ENCODE measurements at regions not wholly inside any gene's neighbourhood (a gene's known extent, or its start where the extent isn't known, plus 50 kb on each side); places are given as distances from the start of the nearest gene placed in this dataset.
"Not testable (repeated sequence)": the region's sequence is repeated elsewhere in the genome, so short reads cannot be mapped to it uniquely, and the experiment has no call there.

- peaks cover 3 to 5% of the 10 kb centered on the region in 2 donors for H3K27me3 Mint-ChIP-seq
- no peaks in the 10 kb centered on the region for H3K9me3 Mint-ChIP-seq
- no peaks in the 10 kb centered on the region for H3K36me3 Mint-ChIP-seq
- no peak overlapping the region for H3K27ac Mint-ChIP-seq
- no peak overlapping the region for H3K4me3 Mint-ChIP-seq
- peaks cover 7 to 8% of the 10 kb centered on the region in 2 donors for H3K4me1 Mint-ChIP-seq (ENCODE audit: low read depth in 2 of 2)
- peak; percentile 71 to 80 for ATAC-seq
- no peak for DNase-seq (ENCODE audit: low spot score)
Observed at GRCh38 chr14:99995700-99996356, 69.4 kb upstream of the EVL start.

GRCh38 chr14:99996951-99997571, 68.2 kb upstream of the EVL start:
- H3K27ac Mint-ChIP-seq: no peak overlapping the region
- DNase-seq (ENCODE audit: low spot score): no peak

GRCh38 chr14:100000398-100000797, 64.8 kb upstream of the EVL start:
- not testable (repeated sequence) for ATAC-seq

More at GRCh38 chr14:99996951-99997571, 68.2 kb upstream of the EVL start:
- H3K36me3 Mint-ChIP-seq: no peaks in the 10 kb centered on the region
- H3K9me3 Mint-ChIP-seq: no peaks in the 10 kb centered on the region
- H3K4me3 Mint-ChIP-seq: no peak overlapping the region
- H3K4me1 Mint-ChIP-seq (ENCODE audit: low read depth in 2 of 2): peaks cover 7 to 8% of the 10 kb centered on the region in 2 donors
- H3K27me3 Mint-ChIP-seq: peaks cover 3 to 5% of the 10 kb centered on the region in 2 donors
- ATAC-seq: no peak

GRCh38 chr14:100004392-100004791, 60.8 kb upstream of the EVL start:
- no peaks in the 10 kb centered on the region for H3K9me3 Mint-ChIP-seq
- DNase-seq (ENCODE audit: low spot score): no peak
- H3K36me3 Mint-ChIP-seq: no peaks in the 10 kb centered on the region
- ATAC-seq: no peak
- peaks cover 0 to 4% of the 10 kb centered on the region in 2 donors for H3K4me1 Mint-ChIP-seq (ENCODE audit: low read depth in 2 of 2)
- no peak overlapping the region for H3K4me3 Mint-ChIP-seq
- H3K27ac Mint-ChIP-seq: no peak overlapping the region
- H3K27me3 Mint-ChIP-seq: peaks cover 0 to 2% of the 10 kb centered on the region in 2 donors

More at GRCh38 chr14:100000398-100000797, 64.8 kb upstream of the EVL start:
- H3K27me3 Mint-ChIP-seq; H3K9me3 Mint-ChIP-seq; DNase-seq (ENCODE audit: low spot score); H3K36me3 Mint-ChIP-seq; H3K4me3 Mint-ChIP-seq; H3K4me1 Mint-ChIP-seq (ENCODE audit: low read depth in 2 of 2); H3K27ac Mint-ChIP-seq: not testable (repeated sequence)

- Mint-ChIP-seq H3K9me3 (no peaks in the 10 kb centered on the region), H3K36me3 (no peaks in the 10 kb centered on the region), H3K4me3 (no peak overlapping the region), H3K4me1 (ENCODE audit: low read depth in 2 of 2) (peaks cover 4% of the 10 kb centered on the region in 2 donors), H3K27me3 (peaks cover 0 to 2% of the 10 kb centered on the region in 2 donors), H3K27ac (no peak overlapping the region)
- ATAC-seq (no peak), DNase-seq (ENCODE audit: low spot score) (no peak)
Observed at GRCh38 chr14:100007254-100007653, 58.0 kb upstream of the EVL start.

GRCh38 chr14:100009802-100010201, 55.4 kb upstream of the EVL start:
- peak overlapping the region in 1 of 2 donors; percentile 51 for H3K27ac Mint-ChIP-seq
- not testable (repeated sequence) for H3K4me1 Mint-ChIP-seq (ENCODE audit: low read depth in 2 of 2); DNase-seq (ENCODE audit: low spot score); H3K4me3 Mint-ChIP-seq; ATAC-seq; H3K36me3 Mint-ChIP-seq; H3K27me3 Mint-ChIP-seq; H3K9me3 Mint-ChIP-seq

GRCh38 chr14:100010679-100011078, 54.5 kb upstream of the EVL start:
- H3K4me1 Mint-ChIP-seq (ENCODE audit: low read depth in 2 of 2): peaks cover 4 to 9% of the 10 kb centered on the region in 2 donors
- ATAC-seq: no peak
- no peaks in the 10 kb centered on the region for H3K9me3 Mint-ChIP-seq
- no peak for DNase-seq (ENCODE audit: low spot score)
- no peaks in the 10 kb centered on the region for H3K36me3 Mint-ChIP-seq
- H3K27me3 Mint-ChIP-seq: peaks cover 0 to 2% of the 10 kb centered on the region in 2 donors
- no peak overlapping the region for H3K27ac Mint-ChIP-seq
- no peak overlapping the region for H3K4me3 Mint-ChIP-seq

- Mint-ChIP-seq H3K4me3 (no peak overlapping the region), H3K36me3 (no peaks in the 10 kb centered on the region), H3K27me3 (peaks cover 0 to 2% of the 10 kb centered on the region in 2 donors), H3K4me1 (ENCODE audit: low read depth in 2 of 2) (peaks cover 4 to 9% of the 10 kb centered on the region in 2 donors), H3K27ac (no peak overlapping the region), H3K9me3 (no peaks in the 10 kb centered on the region)
- ATAC-seq (no peak), DNase-seq (ENCODE audit: low spot score) (no peak)
Observed at GRCh38 chr14:100011628-100012325, 53.4 kb upstream of the EVL start.

GRCh38 chr14:100012478-100013327, 52.5 kb upstream of the EVL start:
- ATAC-seq (no peak), DNase-seq (ENCODE audit: low spot score) (no peak)
- no peaks in the 10 kb centered on the region for H3K27me3 Mint-ChIP-seq
- no peaks in the 10 kb centered on the region for H3K36me3 Mint-ChIP-seq
- H3K9me3 Mint-ChIP-seq: no peaks in the 10 kb centered on the region
- H3K27ac Mint-ChIP-seq: no peak overlapping the region
- H3K4me3 Mint-ChIP-seq: no peak overlapping the region
- H3K4me1 Mint-ChIP-seq (ENCODE audit: low read depth in 2 of 2): peaks cover 8 to 16% of the 10 kb centered on the region in 2 donors

- Mint-ChIP-seq H3K27ac (no peak overlapping the region), H3K9me3 (no peaks in the 10 kb centered on the region), H3K4me1 (ENCODE audit: low read depth in 2 of 2) (peaks cover 11 to 14% of the 10 kb centered on the region in 2 donors), H3K4me3 (no peak overlapping the region), H3K27me3 (no peaks in the 10 kb centered on the region), H3K36me3 (no peaks in the 10 kb centered on the region)
- DNase-seq (ENCODE audit: low spot score) (no peak), ATAC-seq (no peak)
Observed at GRCh38 chr14:100015251-100015655, 50.0 kb upstream of the EVL start.

Data from natural killer cell treated with Interleukin-12 subunit alpha and Interleukin-12 subunit beta and Interleukin-15 and Interleukin-18, amount 100 ng/mL, for 72 hours (primary cell).